Upper lobe of left lung (tissue), 6 donors: ENCODE measurements at regions not wholly inside any gene's neighbourhood (a gene's known extent, or its start where the extent isn't known, plus 50 kb on each side); places are given as distances from the start of the nearest gene placed in this dataset.
"Not testable (repeated sequence)": the region's sequence is repeated elsewhere in the genome, so short reads cannot be mapped to it uniquely, and the experiment has no call there.

ENCODE experiments used
- ATAC-seq, 2 donors: fragments of 200-7000 bp; cut with Tn5 transposase; one replicate each; pipeline ENCODE4 v1.9.1; 2022; ENCODE audit warnings: mild to moderate bottlenecking in 2 of 2, moderate library complexity in 2 of 2; ENCODE audit not compliant: low FRiP score in 2 of 2
- DNase-seq, 2 donors: peaks; one replicate each; pipeline ENCODE4 v3.0.0-alpha.2; 2019 to 2020
- H3K27ac ChIP-seq, 4 donors: fragments of 200-600 bp; sonication (generic); one replicate each; pipeline ENCODE4 v1.5.1; 2016 to 2019
- H3K27me3 ChIP-seq, 4 donors: fragments of 200-600 bp; sonication (generic); one replicate each; pipeline ENCODE4 v1.5.1; 2017 to 2019
- H3K36me3 ChIP-seq, 4 donors: fragments of 200-600 bp; sonication (generic); one replicate each; pipeline ENCODE4 v1.5.1; 2016 to 2019
- H3K4me1 ChIP-seq, 4 donors: fragments of 200-600 bp; sonication (generic); one replicate each; pipeline ENCODE4 v1.5.1; 2018 to 2019
- H3K4me3 ChIP-seq, 4 donors: fragments of 200-600 bp; sonication (generic); one replicate each; pipeline ENCODE4 v1.5.1; 2017 to 2019; ENCODE audit warnings: mild to moderate bottlenecking in 2 of 4, moderate library complexity in 1 of 4
- H3K9me3 ChIP-seq, 4 donors: fragments of 200-600 bp; sonication (generic); one replicate each; pipeline ENCODE4 v1.5.1; 2018 to 2019
- CTCF ChIP-seq, 6 experiments: fragments of 450-650 bp in 4 of 6; fragments of 200-600 bp in 2 of 6; sonication (generic) in 2 of 6; IDR thresholded peaks; one replicate each; pipeline ENCODE4 v1.5.1; 2016 to 2019; ENCODE audit warnings: antibody characterized with exemption in 6 of 6
- EP300 ChIP-seq, 4 donors: sonication (generic); formaldehyde crosslinking; IDR thresholded peaks; one replicate each; pipeline ENCODE4 v1.5.1; 2017; ENCODE audit warnings: antibody characterized with exemption in 4 of 4, control low read depth in 2 of 4
- POLR2A ChIP-seq, 4 donors: fragments of 450-650 bp; IDR thresholded peaks; one replicate each; pipeline ENCODE4 v1.5.1; 2016 to 2017; ENCODE audit warnings: antibody characterized with exemption in 4 of 4, mild to moderate bottlenecking in 2 of 4
- POLR2AphosphoS5 ChIP-seq, 2 donors: sonication (generic); formaldehyde crosslinking; IDR thresholded peaks; one replicate each; pipeline ENCODE4 v1.5.1; 2017; ENCODE audit warnings: antibody characterized with exemption in 2 of 2
- WGBS, 2 donors: methylation state at CpG; one replicate each; pipeline ENCODE4 v1.1.5; 2017 to 2018; 5-methylcytosine and 5-hydroxymethylcytosine counted together
- donor health status: DM: no; HTN: no; CAD: no; lungs with moderate emphysema.
- donor health status: DM: no; HTN: yes; CAD: no; lungs with severe emphysema.

- Histone ChIP-seq H3K9me3 (peaks cover 0 to 4% (median 0%) of the 10 kb centered on the region in 4 donors), H3K36me3 (no peaks in the 10 kb centered on the region), H3K27ac (no peak overlapping the region), H3K4me1 (no peaks in the 10 kb centered on the region), H3K4me3 (no peak overlapping the region), H3K27me3 (no peaks in the 10 kb centered on the region)
- DNase-seq (no peak), ATAC-seq (no peak)
- TF ChIP-seq CTCF (IDR thresholded peaks at IDR 0.05) (no peak), POLR2A (IDR thresholded peaks at IDR 0.05) (no peak), POLR2AphosphoS5 (IDR thresholded peaks at IDR 0.05) (no peak), EP300 (IDR thresholded peaks at IDR 0.05) (no peak)
- WGBS, 2 donors = 73 to 78% methylated on average over 3 of the region's 3 CpGs
These were observed 1660.8 kb upstream of the DDX18 start for GRCh38 chr2:116153729-116154128.

GRCh38 chr2:116160657-116161056, 1653.8 kb upstream of the DDX18 start:
- no peak for ATAC-seq
- 71 to 75% methylated on average over 5 of the region's 5 CpGs for WGBS, 2 donors
- no peak overlapping the region for H3K4me3 ChIP-seq
- no peaks in the 10 kb centered on the region for H3K4me1 ChIP-seq
- H3K36me3 ChIP-seq = no peaks in the 10 kb centered on the region
- no peak for TF ChIP-seq EP300 (IDR thresholded peaks at IDR 0.05)
- no peak for TF ChIP-seq CTCF (IDR thresholded peaks at IDR 0.05)
- no peak for TF ChIP-seq POLR2A (IDR thresholded peaks at IDR 0.05)
- TF ChIP-seq POLR2AphosphoS5 (IDR thresholded peaks at IDR 0.05) = no peak
- H3K9me3 ChIP-seq = peaks cover 0 to 18% (median 4%) of the 10 kb centered on the region in 4 donors
- H3K27ac ChIP-seq = no peak overlapping the region
- H3K27me3 ChIP-seq = no peaks in the 10 kb centered on the region
- no peak for DNase-seq

- ATAC-seq (no peak), DNase-seq (no peak)
- Histone ChIP-seq H3K4me3 (no peak overlapping the region), H3K27ac (no peak overlapping the region), H3K36me3 (no peaks in the 10 kb centered on the region), H3K27me3 (no peaks in the 10 kb centered on the region), H3K9me3 (peaks cover 0 to 18% (median 4%) of the 10 kb centered on the region in 4 donors), H3K4me1 (no peaks in the 10 kb centered on the region)
- WGBS, 2 donors = 91 to 92% methylated on average over 2 of the region's 2 CpGs
- TF ChIP-seq CTCF (IDR thresholded peaks at IDR 0.05) (no peak), POLR2AphosphoS5 (IDR thresholded peaks at IDR 0.05) (no peak), EP300 (IDR thresholded peaks at IDR 0.05) (no peak), POLR2A (IDR thresholded peaks at IDR 0.05) (no peak)
These were observed 1652.1 kb upstream of the DDX18 start for GRCh38 chr2:116162395-116162794.

GRCh38 chr2:116167107-116167506, 1647.4 kb upstream of the DDX18 start:
- no peaks in the 10 kb centered on the region for H3K27me3 ChIP-seq
- H3K4me3 ChIP-seq = no peak overlapping the region
- DNase-seq (no peak), ATAC-seq (no peak)
- H3K4me1 ChIP-seq = no peaks in the 10 kb centered on the region
- H3K9me3 ChIP-seq = peaks cover 0 to 18% (median 4%) of the 10 kb centered on the region in 4 donors
- no peak for TF ChIP-seq EP300 (IDR thresholded peaks at IDR 0.05)
- no peak for TF ChIP-seq CTCF (IDR thresholded peaks at IDR 0.05)
- no peak for TF ChIP-seq POLR2A (IDR thresholded peaks at IDR 0.05)
- TF ChIP-seq POLR2AphosphoS5 (IDR thresholded peaks at IDR 0.05) = no peak
- no peak overlapping the region for H3K27ac ChIP-seq
- H3K36me3 ChIP-seq = no peaks in the 10 kb centered on the region

GRCh38 chr2:116180072-116180471, 1634.4 kb upstream of the DDX18 start:
- WGBS, 2 donors = 36 to 45% methylated on average over 3 of the region's 3 CpGs
- Histone ChIP-seq H3K27ac (no peak overlapping the region), H3K4me1 (no peaks in the 10 kb centered on the region), H3K36me3 (no peaks in the 10 kb centered on the region), H3K4me3 (no peak overlapping the region), H3K9me3 (peaks cover 0 to 5% (median 0%) of the 10 kb centered on the region in 4 donors), H3K27me3 (no peaks in the 10 kb centered on the region)
- DNase-seq (no peak), ATAC-seq (no peak)
- TF ChIP-seq CTCF (IDR thresholded peaks at IDR 0.05) = no peak
- TF ChIP-seq EP300 (IDR thresholded peaks at IDR 0.05) = no peak
- no peak for TF ChIP-seq POLR2A (IDR thresholded peaks at IDR 0.05)
- TF ChIP-seq POLR2AphosphoS5 (IDR thresholded peaks at IDR 0.05) = no peak

GRCh38 chr2:116190684-116191083, 1623.8 kb upstream of the DDX18 start:
- not testable (repeated sequence) for ATAC-seq, H3K9me3 ChIP-seq, H3K27ac ChIP-seq, H3K36me3 ChIP-seq, DNase-seq, H3K4me1 ChIP-seq, H3K27me3 ChIP-seq, H3K4me3 ChIP-seq
- WGBS, 2 donors = 66 to 79% methylated on average over 2 of the region's 2 CpGs
